ENCODE measurements at regions not wholly inside any gene's neighbourhood (a gene's known extent, or its start where the extent isn't known, plus 50 kb on each side); places are given as distances from the start of the nearest gene placed in this dataset.

GRCh38 chr18:45119876-45120275 is 439.2 kb downstream of the SETBP1 start:
- no peak for DNase-seq

GRCh38 chr18:45121146-45121545 is 440.5 kb downstream of the SETBP1 start:
- DNase-seq = no peak

GRCh38 chr18:45122506-45122905 is 441.8 kb downstream of the SETBP1 start:
- DNase-seq = no peak

- DNase-seq = no peak
Observed at GRCh38 chr18:45127405-45127804, 446.7 kb downstream of the SETBP1 start.

GRCh38 chr18:45133276-45133675 is 452.6 kb downstream of the SETBP1 start:
- no peak for DNase-seq

GRCh38 chr18:45136381-45137086 is 455.8 kb downstream of the SETBP1 start:
- no peak for DNase-seq

- DNase-seq = no peak
Observed at GRCh38 chr18:45137087-45137419, 456.4 kb downstream of the SETBP1 start.

- DNase-seq = no peak
Observed at GRCh38 chr18:45139478-45139877, 458.8 kb downstream of the SETBP1 start.

GRCh38 chr18:45142868-45143267 is 462.2 kb downstream of the SETBP1 start:
- DNase-seq = no peak

GRCh38 chr18:45149712-45150111 is 465.6 kb upstream of the SLC14A2 start:
- no peak for DNase-seq

GRCh38 chr18:45151645-45152044 is 463.6 kb upstream of the SLC14A2 start:
- DNase-seq = no peak

GRCh38 chr18:45155526-45155925 is 459.8 kb upstream of the SLC14A2 start:
- no peak for DNase-seq

GRCh38 chr18:45156946-45157345 is 458.3 kb upstream of the SLC14A2 start:
- DNase-seq = no peak

GRCh38 chr18:45157576-45157975 is 457.7 kb upstream of the SLC14A2 start:
- DNase-seq = no peak

- DNase-seq = no peak
Observed at GRCh38 chr18:45161850-45162249, 453.4 kb upstream of the SLC14A2 start.

GRCh38 chr18:45163871-45164270 is 451.4 kb upstream of the SLC14A2 start:
- DNase-seq = no peak

GRCh38 chr18:45164551-45164950 is 450.7 kb upstream of the SLC14A2 start:
- DNase-seq = no peak

GRCh38 chr18:45165176-45165713 is 450.0 kb upstream of the SLC14A2 start:
- DNase-seq = no peak

- no peak for DNase-seq
Observed at GRCh38 chr18:45165871-45166270, 449.4 kb upstream of the SLC14A2 start.

- no peak for DNase-seq
Observed at GRCh38 chr18:45166341-45166835, 448.9 kb upstream of the SLC14A2 start.

- no peak for DNase-seq
Observed at GRCh38 chr18:45166836-45167551, 448.3 kb upstream of the SLC14A2 start.

- no peak for DNase-seq
Observed at GRCh38 chr18:45167631-45168280, 447.5 kb upstream of the SLC14A2 start.

GRCh38 chr18:45168866-45169600 is 446.2 kb upstream of the SLC14A2 start:
- no peak for DNase-seq
